IMR-90 (cell line): ENCODE measurements at regions not wholly inside any gene's neighbourhood (a gene's known extent, or its start where the extent isn't known, plus 50 kb on each side); places are given as distances from the start of the nearest gene placed in this dataset.
A peak's percentile ranks its signal among the peaks of the same experiment; 100 is the strongest.

Experiments
- ATAC-seq: fragments of 200-7000 bp; cut with Tn5 transposase; 2 replicates; pipeline ENCODE4 v1.9.1; 2020; ENCODE audit warnings: low read depth, mild to moderate bottlenecking, moderate library complexity
- BruUV-seq: library from RNA; stranded (reverse); fragments of 400-500 nt; replicated peaks from 2 replicates; lab custom pipeline; 2021; lab: Mats Ljungman, UMichigan
- CTCF ChIA-PET: fragments of 300-600 bp; formaldehyde crosslinking; extraction: SDS; loops from one replicate; lab custom pipeline; 2021; ENCODE audit warnings: antibody characterized with exemption; lab: Yijun Ruan, JAX
- POLR2A ChIA-PET: fragments of 300-600 bp; sonication (Branson Sonifier 250); formaldehyde crosslinking; loops from one replicate; lab custom pipeline; 2022; ENCODE audit warnings: antibody characterized with exemption; ENCODE audit not compliant: unreplicated experiment; lab: Charles Lee
- DNase-seq: peaks from one replicate; pipeline ENCODE4 v3.0.0; 2013
- H2AFZ ChIP-seq: replicated peaks from 2 replicates; pipeline ENCODE3; 2013; ENCODE audit warnings: low read length, mild to moderate bottlenecking; ENCODE audit not compliant: poor library complexity
- H2AK5ac ChIP-seq: 2 replicates; pipeline ENCODE4 v1.6.1; 2013; ENCODE audit warnings: low read depth, low read length, inconsistent platforms
- H2AK9ac ChIP-seq: replicated peaks from 2 replicates; pipeline ENCODE3; 2013; ENCODE audit warnings: mild to moderate bottlenecking, low read depth, low read length, moderate library complexity; ENCODE audit not compliant: poor library complexity
- H2BK120ac ChIP-seq: 2 replicates; pipeline ENCODE4 v1.6.1; 2013; ENCODE audit warnings: low read depth, low read length, inconsistent platforms
- H2BK15ac ChIP-seq: 3 replicates; pipeline ENCODE4 v1.6.1; 2013; ENCODE audit warnings: low read depth, low read length, inconsistent platforms
- H2BK20ac ChIP-seq: 2 replicates; pipeline ENCODE4 v1.6.1; 2013; ENCODE audit warnings: low read depth, mild to moderate bottlenecking, inconsistent platforms, low read length, moderate library complexity
- H2BK5ac ChIP-seq: 2 replicates; pipeline ENCODE4 v1.6.1; 2013; ENCODE audit warnings: mild to moderate bottlenecking, low read depth, low read length, inconsistent platforms; ENCODE audit not compliant: poor library complexity, severe bottlenecking
- H3K14ac ChIP-seq: replicated peaks from 2 replicates; pipeline ENCODE4 v1.6.1; 2013; ENCODE audit warnings: low read depth, low read length, inconsistent platforms
- H3K18ac ChIP-seq: 2 replicates; pipeline ENCODE4 v1.6.1; 2013; ENCODE audit warnings: low read depth, low read length, control low read depth
- H3K23ac ChIP-seq: 2 replicates; pipeline ENCODE4 v1.6.1; 2013; ENCODE audit warnings: low read depth, low read length, inconsistent platforms
- H3K27ac ChIP-seq: 2 replicates; pipeline ENCODE4 v1.5.1; 2013; ENCODE audit warnings: mild to moderate bottlenecking, control low read depth, low read length; ENCODE audit not compliant: insufficient read depth
- H3K27me3 ChIP-seq: 2 replicates; pipeline ENCODE4 v1.6.1; 2013; ENCODE audit warnings: low read length; ENCODE audit not compliant: control insufficient read depth, insufficient read depth
- H3K36me3 ChIP-seq: 2 replicates; pipeline ENCODE4 v1.6.1; 2013; ENCODE audit warnings: low read length, mixed read lengths; ENCODE audit not compliant: control insufficient read depth, insufficient read depth
- H3K4ac ChIP-seq: 2 replicates; pipeline ENCODE4 v1.6.1; 2013; ENCODE audit warnings: low read depth, low read length, inconsistent platforms
- H3K4me1 ChIP-seq: 2 replicates; pipeline ENCODE4 v1.6.1; 2013; ENCODE audit warnings: low read length, mixed read lengths; ENCODE audit not compliant: control insufficient read depth, insufficient read depth
- H3K4me2 ChIP-seq: 2 replicates; pipeline ENCODE4 v1.6.1; 2013; ENCODE audit warnings: low read depth, mild to moderate bottlenecking, control low read depth, low read length, moderate library complexity
- H3K4me3 ChIP-seq: 2 replicates; pipeline ENCODE4 v1.5.1; 2013; ENCODE audit warnings: low read depth, mild to moderate bottlenecking, control low read depth, low read length, moderate library complexity; ENCODE audit not compliant: insufficient read depth
- H3K56ac ChIP-seq: 2 replicates; pipeline ENCODE4 v1.6.1; 2013; ENCODE audit warnings: low read length, inconsistent platforms; ENCODE audit not compliant: insufficient read depth; ENCODE audit errors: extremely low read depth
- H3K79me1 ChIP-seq, 2 experiments: 2 replicates each; pipeline ENCODE4 v1.6.1; 2013; ENCODE audit warnings: low read length in 2 of 2, inconsistent platforms in 1 of 2, low read depth in 1 of 2
- H3K9ac ChIP-seq: 2 replicates; pipeline ENCODE4 v1.6.1; 2013; ENCODE audit warnings: low read depth, low read length, control low read depth
- H3K9me1 ChIP-seq: 2 replicates; pipeline ENCODE4 v1.6.1; 2013; ENCODE audit warnings: low read length, inconsistent platforms; ENCODE audit not compliant: insufficient read depth
- H3K9me3 ChIP-seq: 2 replicates; pipeline ENCODE4 v1.6.1; 2013; ENCODE audit warnings: low read length; ENCODE audit not compliant: control insufficient read depth, insufficient read depth
- H4K20me1 ChIP-seq: 2 replicates; pipeline ENCODE4 v1.6.1; 2013; ENCODE audit warnings: low read length, inconsistent platforms; ENCODE audit not compliant: insufficient read depth
- H4K5ac ChIP-seq: 2 replicates; pipeline ENCODE4 v1.6.1; 2013; ENCODE audit warnings: mild to moderate bottlenecking, low read depth, low read length, control low read depth
- H4K8ac ChIP-seq, 2 experiments: 2 replicates each; pipeline ENCODE4 v1.6.1; 2013; ENCODE audit warnings: low read depth in 2 of 2, low read length in 2 of 2, control low read depth in 1 of 2, inconsistent platforms in 1 of 2
- H4K91ac ChIP-seq: 2 replicates; pipeline ENCODE4 v1.6.1; 2013; ENCODE audit warnings: low read depth, low read length, inconsistent platforms; ENCODE audit not compliant: insufficient read depth
- RAD21 ChIP-seq: IDR thresholded peaks from 2 replicates; pipeline ENCODE4 v1.6.1; 2012; ENCODE audit warnings: low read length, improper control_type of control experiment
- USF2 ChIP-seq: fragments of 150-350 bp; IDR thresholded peaks from 2 replicates; pipeline ENCODE4 v1.6.1; 2017; ENCODE audit warnings: mild to moderate bottlenecking, antibody characterized with exemption, low read length, low read depth
- WGBS, 2 experiments: methylation state at CpG; one replicate each; pipeline versions ENCODE4 v1.1.5 to v1.1.7; 2013; ENCODE audit warnings: missing lambda C conversion rate in 2 of 2; ENCODE audit not compliant: insufficient read length in 1 of 2; ENCODE audit errors: extremely low coverage in 2 of 2; 5-methylcytosine and 5-hydroxymethylcytosine counted together
- dilution Hi-C: fragments of 300-500 bp; cut with HindIII; formaldehyde crosslinking; loops from one replicate; pipeline ENCODE4 v1.14.3; 2018; ENCODE audit warnings: low sequenced_read_pairs; ENCODE audit not compliant: unreplicated experiment
- in situ Hi-C: fragments of 300-500 bp; cut with MboI; formaldehyde crosslinking; loops from 3 replicates; pipeline ENCODE4 v1.14.3; 2019; ENCODE audit warnings: low sequenced_read_pairs, inconsistent platforms, mixed read lengths
- intact Hi-C: fragments of 100-400 bp; cut with micrococcal nuclease; formaldehyde crosslinking; loops from 2 replicates; pipeline ENCODE4 v1.10.0; 2022

GRCh38 chr2:7722212-7722910, 805.1 kb downstream of the RNF144A start:
- no peak for DNase-seq
- in situ Hi-C loops (no loop called here), dilution Hi-C loops (no loop called here), intact Hi-C loops (no loop called here)
- 95% methylated on average over 4 of the region's 13 CpGs; no CpG with 5 or more reads in 1 of the 2 experiments for WGBS, 2 experiments
- H3K4me3 ChIP-seq = no peak overlapping the region
- no peak overlapping the region for H2BK120ac ChIP-seq
- H3K14ac ChIP-seq = no peak overlapping the region
- no peak overlapping the region for H4K8ac ChIP-seq
- no peak overlapping the region for H2AK5ac ChIP-seq
- no peak overlapping the region for H3K4ac ChIP-seq
- no peak overlapping the region for H4K91ac ChIP-seq
- H2BK15ac ChIP-seq = no peak overlapping the region
- no peaks in the 10 kb centered on the region for H3K9me3 ChIP-seq
- no peak overlapping the region for H2BK20ac ChIP-seq
- H3K23ac ChIP-seq = no peak overlapping the region
- H3K36me3 ChIP-seq = no peaks in the 10 kb centered on the region
- no peak overlapping the region for H2AK9ac ChIP-seq
- H3K18ac ChIP-seq = no peak overlapping the region
- H3K79me1 ChIP-seq = no peaks in the 10 kb centered on the region
- H2BK5ac ChIP-seq = no peak overlapping the region
- H3K27me3 ChIP-seq = peaks cover 3% of the 10 kb centered on the region; the same call in 1 of the 2 replicates
- no peak overlapping the region for H3K56ac ChIP-seq
- TF ChIP-seq USF2 = no peak
- TF ChIP-seq RAD21 = no peak
- BruUV-seq = no TSS peak
- ChIA-PET CTCF (no interaction called here), POLR2A (no interaction called here)
- no peak overlapping the region for H3K9ac ChIP-seq
- peak overlapping the region; percentile 47 for H2AFZ ChIP-seq
- no peak overlapping the region for H3K4me2 ChIP-seq
- H3K9me1 ChIP-seq = no peaks in the 10 kb centered on the region
- H4K20me1 ChIP-seq = no peaks in the 10 kb centered on the region
- no peak overlapping the region for H3K27ac ChIP-seq
- H3K4me1 ChIP-seq = peaks cover 1% of the 10 kb centered on the region; the same call in 1 of the 2 replicates
- ATAC-seq = no peak
- no peak overlapping the region for H4K5ac ChIP-seq
